Endodermal cell (in vitro differentiated cells): ENCODE measurements at regions not wholly inside any gene's neighbourhood (a gene's known extent, or its start where the extent isn't known, plus 50 kb on each side); places are given as distances from the start of the nearest gene placed in this dataset.

Source experiments
- DNase-seq: peaks from one replicate; pipeline ENCODE4 v3.0.0-alpha.2; 2017
- H3K27ac ChIP-seq: 2 replicates; pipeline ENCODE4 v1.5.1; 2013; ENCODE audit warnings: mild to moderate bottlenecking, low read depth, low read length, moderate library complexity
- H3K27me3 ChIP-seq: 2 replicates; pipeline ENCODE4 v1.6.1; 2013; ENCODE audit warnings: mild to moderate bottlenecking, low read length, moderate library complexity; ENCODE audit not compliant: insufficient read depth, control insufficient read depth, poor library complexity, severe bottlenecking
- H3K36me3 ChIP-seq: 2 replicates; pipeline ENCODE4 v1.7.0; 2013; ENCODE audit warnings: mild to moderate bottlenecking, low read length, moderate library complexity; ENCODE audit not compliant: control insufficient read depth, insufficient read depth
- H3K4me1 ChIP-seq: one replicate; pipeline ENCODE4 v1.7.0; 2013; ENCODE audit warnings: low read length; ENCODE audit not compliant: control insufficient read depth, insufficient read depth
- H3K4me3 ChIP-seq: 2 replicates; pipeline ENCODE4 v1.5.1; 2013; ENCODE audit warnings: mild to moderate bottlenecking, low read length, moderate library complexity
- H3K9ac ChIP-seq: 2 replicates; pipeline ENCODE4 v1.6.1; 2013; ENCODE audit warnings: mild to moderate bottlenecking, low read length, moderate library complexity; ENCODE audit not compliant: poor library complexity, severe bottlenecking; ENCODE audit errors: extremely low read depth
- H3K9me3 ChIP-seq: 2 replicates; pipeline ENCODE4 v1.6.1; 2013; ENCODE audit warnings: mild to moderate bottlenecking, low read length, moderate library complexity; ENCODE audit not compliant: control insufficient read depth
- H3K27ac Mint-ChIP-seq: 2 replicates; pipeline ENCODE4 v1.8.0; 2020; ENCODE audit warnings: mixed read lengths
- H3K27me3 Mint-ChIP-seq: 2 replicates; pipeline ENCODE4 v1.8.0; 2021; ENCODE audit warnings: mild to moderate bottlenecking, mixed read lengths; ENCODE audit not compliant: insufficient read depth
- H3K36me3 Mint-ChIP-seq: 2 replicates; pipeline ENCODE4 v1.8.0; 2020; ENCODE audit warnings: low read depth, mixed read lengths
- H3K4me1 Mint-ChIP-seq: 2 replicates; pipeline ENCODE4 v1.8.0; 2020; ENCODE audit warnings: mixed read lengths
- H3K4me3 Mint-ChIP-seq: 2 replicates; pipeline ENCODE4 v1.8.0; 2020; ENCODE audit warnings: mild to moderate bottlenecking, moderate library complexity, mixed read lengths
- H3K9me3 Mint-ChIP-seq: 2 replicates; pipeline ENCODE4 v1.8.0; 2020; ENCODE audit warnings: mild to moderate bottlenecking, mixed read lengths
- WGBS, 2 experiments: methylation state at CpG; one replicate each; pipeline versions ENCODE4 v1.1.5 to v1.1.7; 2013; ENCODE audit warnings: missing lambda C conversion rate in 2 of 2, mixed read lengths in 1 of 2; ENCODE audit not compliant: insufficient coverage in 1 of 2, insufficient read length in 1 of 2; 5-methylcytosine and 5-hydroxymethylcytosine counted together
- TF ChIP-seq, protein P1 (sequence below): fragments of 200-600 bp; sonication (generic); conservative IDR thresholded peaks from 2 replicates; pipeline ENCODE4 v1.5.0; 2021; ENCODE audit warnings: antibody characterized with exemption, mild to moderate bottlenecking

DNA sequence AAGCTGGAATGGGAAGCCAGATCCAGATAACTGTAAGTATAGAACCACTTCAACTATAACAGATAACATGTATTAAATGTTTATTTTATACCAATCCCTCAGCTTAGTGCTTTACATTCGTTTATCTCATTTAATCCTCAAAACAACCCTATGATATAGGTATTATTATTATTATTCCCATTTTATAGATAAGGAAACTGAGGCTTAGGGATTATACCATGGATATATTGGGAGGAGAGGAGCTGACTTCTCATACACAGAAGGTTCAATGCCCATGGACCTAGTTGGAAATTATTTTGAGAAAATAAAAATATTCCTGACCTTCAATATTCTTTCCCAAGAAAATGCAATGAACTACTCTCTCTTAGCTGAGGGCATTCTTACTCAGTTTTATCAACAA, 140.4 kb upstream of the C11orf58 start:
- no CpG with 5 or more reads among the region's 1 CpG for WGBS, 2 experiments
- peaks cover 60% of the 10 kb centered on the region for H3K27me3 Mint-ChIP-seq
- H3K27me3 ChIP-seq = peaks cover 68% of the 10 kb centered on the region

DNA sequence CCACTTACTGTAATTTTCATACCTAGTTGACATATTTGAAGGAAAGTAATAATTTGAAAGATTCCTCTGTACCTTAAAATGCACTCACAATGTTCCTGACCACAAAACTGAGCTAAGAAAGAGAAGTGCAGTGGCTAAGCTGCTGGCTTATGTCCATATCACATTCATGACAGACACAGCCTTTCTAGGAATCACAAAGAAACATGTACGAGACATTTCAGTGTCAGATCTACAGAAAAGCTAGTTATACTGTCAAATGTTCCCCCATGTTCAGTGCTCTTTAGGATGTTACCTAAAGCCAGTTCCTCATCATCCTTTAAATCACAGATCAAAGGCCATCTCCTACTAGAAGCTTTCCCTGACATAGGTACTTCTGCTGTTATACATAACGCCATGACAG, 142.2 kb upstream of the C11orf58 start:
- H3K27me3 Mint-ChIP-seq = peaks cover 47% of the 10 kb centered on the region
- DNase-seq = no peak
- WGBS, 2 experiments = 82 to 90% methylated on average over 2 of the region's 2 CpGs
- TF ChIP-seq, protein P1, sequence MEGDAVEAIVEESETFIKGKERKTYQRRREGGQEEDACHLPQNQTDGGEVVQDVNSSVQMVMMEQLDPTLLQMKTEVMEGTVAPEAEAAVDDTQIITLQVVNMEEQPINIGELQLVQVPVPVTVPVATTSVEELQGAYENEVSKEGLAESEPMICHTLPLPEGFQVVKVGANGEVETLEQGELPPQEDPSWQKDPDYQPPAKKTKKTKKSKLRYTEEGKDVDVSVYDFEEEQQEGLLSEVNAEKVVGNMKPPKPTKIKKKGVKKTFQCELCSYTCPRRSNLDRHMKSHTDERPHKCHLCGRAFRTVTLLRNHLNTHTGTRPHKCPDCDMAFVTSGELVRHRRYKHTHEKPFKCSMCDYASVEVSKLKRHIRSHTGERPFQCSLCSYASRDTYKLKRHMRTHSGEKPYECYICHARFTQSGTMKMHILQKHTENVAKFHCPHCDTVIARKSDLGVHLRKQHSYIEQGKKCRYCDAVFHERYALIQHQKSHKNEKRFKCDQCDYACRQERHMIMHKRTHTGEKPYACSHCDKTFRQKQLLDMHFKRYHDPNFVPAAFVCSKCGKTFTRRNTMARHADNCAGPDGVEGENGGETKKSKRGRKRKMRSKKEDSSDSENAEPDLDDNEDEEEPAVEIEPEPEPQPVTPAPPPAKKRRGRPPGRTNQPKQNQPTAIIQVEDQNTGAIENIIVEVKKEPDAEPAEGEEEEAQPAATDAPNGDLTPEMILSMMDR = no peak
- Histone ChIP-seq H3K36me3 (no peaks in the 10 kb centered on the region), H3K9ac (no peak overlapping the region), H3K4me3 (no peak overlapping the region), H3K9me3 (no peaks in the 10 kb centered on the region), H3K27ac (no peak overlapping the region), H3K27me3 (peaks cover 50% of the 10 kb centered on the region), H3K4me1 (no peaks in the 10 kb centered on the region)
- H3K36me3 Mint-ChIP-seq = no peaks in the 10 kb centered on the region
- no peak overlapping the region for H3K27ac Mint-ChIP-seq
- H3K4me1 Mint-ChIP-seq = no peaks in the 10 kb centered on the region
- no peak overlapping the region for H3K4me3 Mint-ChIP-seq
- H3K9me3 Mint-ChIP-seq = no peaks in the 10 kb centered on the region

More for the DNA sequence above, 140.4 kb upstream of the C11orf58 start:
- Mint-ChIP-seq H3K4me3 (no peak overlapping the region), H3K27ac (no peak overlapping the region), H3K36me3 (no peaks in the 10 kb centered on the region), H3K9me3 (peaks cover 2% of the 10 kb centered on the region), H3K4me1 (no peaks in the 10 kb centered on the region)
- Histone ChIP-seq H3K27ac (no peak overlapping the region), H3K36me3 (no peaks in the 10 kb centered on the region), H3K4me3 (no peak overlapping the region), H3K9ac (no peak overlapping the region), H3K9me3 (no peaks in the 10 kb centered on the region), H3K4me1 (no peaks in the 10 kb centered on the region)
- TF ChIP-seq, protein P1 = no peak
- no peak for DNase-seq

DNA sequence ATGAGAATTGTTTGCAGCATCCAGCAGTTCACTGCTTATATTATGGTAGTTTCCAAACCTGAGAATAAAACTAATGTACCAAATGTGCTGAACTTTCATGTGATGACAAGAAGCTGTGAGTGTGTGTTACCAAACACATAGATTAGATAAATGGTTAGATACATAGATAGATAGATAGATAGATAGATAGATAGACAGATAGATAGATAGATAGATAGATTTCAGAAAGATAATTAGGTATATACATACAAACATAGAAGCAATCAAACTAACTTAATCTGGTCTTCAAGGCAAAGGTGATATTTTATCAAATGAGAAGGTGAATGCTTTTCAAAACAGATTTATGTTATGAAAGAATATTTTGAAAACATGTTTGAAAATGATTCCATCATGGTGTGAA, 147.3 kb upstream of the C11orf58 start:
- peaks cover 28% of the 10 kb centered on the region for H3K27me3 Mint-ChIP-seq
- H3K9me3 Mint-ChIP-seq = no peaks in the 10 kb centered on the region

More for the DNA sequence above, 147.3 kb upstream of the C11orf58 start:
- Mint-ChIP-seq H3K4me1 (peaks cover 9% of the 10 kb centered on the region), H3K4me3 (no peak overlapping the region), H3K36me3 (no peaks in the 10 kb centered on the region), H3K27ac (no peak overlapping the region)
- no peaks in the 10 kb centered on the region for H3K36me3 ChIP-seq
- TF ChIP-seq, protein P1 = no peak
- no peak overlapping the region for H3K4me3 ChIP-seq
- no peak overlapping the region for H3K27ac ChIP-seq
- no peaks in the 10 kb centered on the region for H3K9me3 ChIP-seq
- no peak overlapping the region for H3K9ac ChIP-seq
- H3K4me1 ChIP-seq = no peaks in the 10 kb centered on the region
- DNase-seq = no peak
- peaks cover 14% of the 10 kb centered on the region for H3K27me3 ChIP-seq
